GM12874 (cell line): ENCODE measurements at regions not wholly inside any gene's neighbourhood (a gene's known extent, or its start where the extent isn't known, plus 50 kb on each side); places are given as distances from the start of the nearest gene placed in this dataset.

Experiments used
- TF ChIP-seq, protein P1 (sequence below): IDR thresholded peaks from 2 replicates; pipeline ENCODE4 v1.5.1; 2011; ENCODE audit warnings: low read depth, mild to moderate bottlenecking, control low read depth, low read length, moderate library complexity; ENCODE audit not compliant: insufficient read depth

DNA sequence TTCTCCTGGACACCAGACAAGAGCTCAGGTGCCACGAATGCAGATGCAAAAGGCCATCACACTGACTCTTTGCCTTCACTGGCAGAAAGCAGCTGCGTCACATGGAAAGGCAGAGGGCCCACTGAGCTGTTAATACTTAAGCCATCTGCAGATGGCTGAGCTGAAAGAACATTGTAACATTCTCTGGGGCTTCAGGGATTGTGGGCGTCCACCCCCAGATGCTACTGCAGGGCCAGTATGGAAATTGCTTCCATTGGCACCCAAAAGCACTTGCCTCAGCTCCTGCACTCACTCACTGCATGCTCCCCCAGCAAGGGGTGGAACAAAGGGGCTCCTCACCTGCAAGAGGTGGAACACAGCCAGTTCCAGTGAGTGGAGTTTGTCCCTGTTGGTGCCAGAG lies 1264.6 kb downstream of the REEP3 start:
- TF ChIP-seq, protein P1, sequence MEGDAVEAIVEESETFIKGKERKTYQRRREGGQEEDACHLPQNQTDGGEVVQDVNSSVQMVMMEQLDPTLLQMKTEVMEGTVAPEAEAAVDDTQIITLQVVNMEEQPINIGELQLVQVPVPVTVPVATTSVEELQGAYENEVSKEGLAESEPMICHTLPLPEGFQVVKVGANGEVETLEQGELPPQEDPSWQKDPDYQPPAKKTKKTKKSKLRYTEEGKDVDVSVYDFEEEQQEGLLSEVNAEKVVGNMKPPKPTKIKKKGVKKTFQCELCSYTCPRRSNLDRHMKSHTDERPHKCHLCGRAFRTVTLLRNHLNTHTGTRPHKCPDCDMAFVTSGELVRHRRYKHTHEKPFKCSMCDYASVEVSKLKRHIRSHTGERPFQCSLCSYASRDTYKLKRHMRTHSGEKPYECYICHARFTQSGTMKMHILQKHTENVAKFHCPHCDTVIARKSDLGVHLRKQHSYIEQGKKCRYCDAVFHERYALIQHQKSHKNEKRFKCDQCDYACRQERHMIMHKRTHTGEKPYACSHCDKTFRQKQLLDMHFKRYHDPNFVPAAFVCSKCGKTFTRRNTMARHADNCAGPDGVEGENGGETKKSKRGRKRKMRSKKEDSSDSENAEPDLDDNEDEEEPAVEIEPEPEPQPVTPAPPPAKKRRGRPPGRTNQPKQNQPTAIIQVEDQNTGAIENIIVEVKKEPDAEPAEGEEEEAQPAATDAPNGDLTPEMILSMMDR: no peak

- TF ChIP-seq, protein P1: no peak
Observed at GRCh38 chr10:64786989-64787388, 1265.8 kb downstream of the REEP3 start.

DNA sequence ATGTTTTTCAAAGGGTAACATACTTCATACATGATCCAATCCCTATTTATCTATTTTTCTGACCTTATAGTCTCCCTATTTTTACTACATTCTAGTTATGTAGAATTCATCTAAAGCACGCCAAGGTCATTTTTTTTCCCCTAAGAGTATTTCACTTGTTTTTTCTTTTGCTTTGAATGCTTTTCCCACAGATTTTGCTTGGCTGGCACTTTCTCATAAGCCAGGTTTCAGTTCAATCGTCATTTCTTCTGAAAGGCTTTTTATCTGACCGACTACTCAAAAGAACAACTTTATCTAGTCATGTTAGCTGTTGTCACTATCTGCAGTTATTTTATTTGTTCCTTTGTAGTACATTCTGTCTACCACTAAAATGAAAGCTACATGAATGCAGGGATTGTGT lies 1274.6 kb downstream of the REEP3 start:
- TF ChIP-seq, protein P1: no peak

- TF ChIP-seq, protein P1: no peak
Observed at GRCh38 chr10:64798297-64798696, 1277.1 kb downstream of the REEP3 start.

DNA sequence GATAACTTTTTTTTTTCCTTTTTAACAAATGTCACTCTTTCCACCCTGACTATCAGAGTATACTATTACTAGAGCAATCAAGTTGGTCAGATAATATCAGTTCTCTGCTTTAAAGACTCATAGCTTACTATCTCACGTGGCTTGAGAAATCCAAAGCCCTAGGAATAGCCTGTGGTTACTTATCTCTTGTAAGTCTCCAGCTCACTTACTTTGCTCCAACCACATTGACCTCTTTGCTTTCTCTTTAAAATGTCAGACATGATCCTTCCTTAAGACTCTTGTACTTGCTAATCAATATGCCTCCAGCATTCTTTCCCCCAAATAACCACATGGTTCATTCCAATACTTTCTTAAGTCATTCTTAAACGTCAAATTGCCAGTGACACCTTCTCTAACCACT lies 1292.2 kb downstream of the REEP3 start:
- TF ChIP-seq, protein P1: no peak

DNA sequence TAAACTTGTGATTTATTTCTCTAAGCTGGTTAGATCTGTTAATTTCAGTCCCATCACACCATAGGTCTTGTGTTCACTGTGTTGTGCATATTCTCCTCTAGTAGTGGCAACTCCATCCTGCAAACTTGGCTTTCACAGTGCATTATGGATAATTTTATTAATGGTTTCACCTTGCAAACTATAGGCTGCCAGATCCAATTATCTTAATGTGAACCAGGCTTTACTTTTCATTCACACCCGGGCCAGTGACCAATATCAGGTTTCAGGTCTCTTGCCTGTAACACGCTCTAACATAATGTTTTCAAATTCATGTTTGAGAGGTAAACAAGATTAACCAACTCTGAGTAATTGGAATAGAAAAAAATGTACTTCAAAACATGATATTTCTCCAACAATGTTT lies 1293.0 kb downstream of the REEP3 start:
- TF ChIP-seq, protein P1: no peak

DNA sequence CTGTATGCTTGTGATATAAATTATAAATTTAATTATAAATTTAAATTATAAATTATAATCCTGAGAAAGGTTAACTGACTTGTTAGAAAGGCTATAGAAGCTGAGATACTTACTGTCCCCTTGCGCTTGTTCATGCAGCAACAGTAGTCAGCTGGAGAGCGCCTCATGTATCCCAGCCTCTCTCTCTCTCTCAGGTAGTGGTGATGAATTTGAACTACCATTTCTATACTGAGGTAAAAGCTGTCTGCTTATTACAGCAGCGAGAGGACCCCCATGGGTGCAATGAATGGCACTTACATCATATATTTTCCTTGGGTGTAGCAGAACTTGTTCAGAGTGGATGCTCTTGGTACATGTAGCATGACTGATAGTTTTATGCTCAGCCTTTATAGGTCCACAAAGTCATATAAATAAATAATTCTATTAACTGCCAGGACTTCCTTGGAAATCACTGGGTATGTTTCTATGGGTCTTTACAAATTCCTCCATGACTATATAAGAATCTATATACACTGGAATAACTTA lies 1308.7 kb downstream of the REEP3 start:
- TF ChIP-seq, protein P1: no peak
